ENCODE measurements at regions not wholly inside any gene's neighbourhood (a gene's known extent, or its start where the extent isn't known, plus 50 kb on each side); places are given as distances from the start of the nearest gene placed in this dataset.

DNA sequence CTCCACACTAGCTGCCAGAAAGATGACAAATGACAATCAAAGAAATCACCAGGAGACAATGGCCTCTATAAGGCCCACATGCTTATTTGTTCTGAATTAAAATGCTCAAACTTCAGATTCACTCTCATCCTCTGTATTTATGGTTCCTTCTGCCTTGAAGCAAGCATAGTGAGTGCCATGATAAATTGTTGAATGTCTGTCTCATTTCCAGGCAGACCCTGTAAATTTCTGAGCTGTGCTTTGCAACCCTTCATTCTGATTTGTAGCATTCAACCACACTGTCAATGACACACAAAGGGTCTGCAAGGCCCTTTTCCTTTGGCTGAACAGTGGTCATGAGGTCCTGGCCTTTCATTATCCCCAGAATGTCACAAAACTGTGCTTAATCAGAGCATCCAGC lies 506.6 kb upstream of the GHITM start:
- intact Hi-C loops (cut with micrococcal nuclease), result no loop called here
- no peaks in the 10 kb centered on the region for H3K27me3 Mint-ChIP-seq (ENCODE audit: low read depth)
- DNase-seq, result no peak
- CTCF ChIA-PET, result no interaction called here
- H3K27ac Mint-ChIP-seq, result no peak overlapping the region
- no peaks in the 10 kb centered on the region for H3K36me3 Mint-ChIP-seq (ENCODE audit: low read depth)
- H3K4me1 Mint-ChIP-seq (ENCODE audit: low read depth), result no peaks in the 10 kb centered on the region
- H3K9me3 Mint-ChIP-seq, result peaks cover 5% of the 10 kb centered on the region
- no peak overlapping the region for H3K4me3 Mint-ChIP-seq

DNA sequence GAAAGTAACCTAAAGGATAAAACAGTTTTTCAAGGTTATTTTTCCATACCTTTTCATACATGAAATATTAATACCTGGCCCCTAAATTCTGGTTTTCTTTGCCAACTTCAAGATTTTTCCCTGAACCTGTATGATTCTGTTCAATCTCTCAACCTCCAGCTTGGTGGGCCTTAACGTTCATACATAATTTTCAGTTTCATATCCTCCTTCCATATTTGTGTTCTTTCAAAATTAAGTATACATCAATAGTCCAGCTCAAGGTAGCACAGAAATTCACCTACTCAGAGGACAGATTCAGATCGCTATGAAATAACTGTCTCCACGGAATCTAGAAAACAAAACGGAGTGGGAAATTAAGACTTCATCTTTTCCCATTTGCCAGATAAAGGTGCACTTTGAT lies 505.8 kb upstream of the GHITM start:
- Mint-ChIP-seq H3K36me3 (ENCODE audit: low read depth) (no peaks in the 10 kb centered on the region), H3K27ac (no peak overlapping the region), H3K4me1 (ENCODE audit: low read depth) (no peaks in the 10 kb centered on the region), H3K27me3 (ENCODE audit: low read depth) (no peaks in the 10 kb centered on the region), H3K4me3 (no peak overlapping the region), H3K9me3 (peaks cover 3% of the 10 kb centered on the region)
- no peak for DNase-seq
- CTCF ChIA-PET, result no interaction called here
- intact Hi-C loops (cut with micrococcal nuclease), result no loop called here

DNA sequence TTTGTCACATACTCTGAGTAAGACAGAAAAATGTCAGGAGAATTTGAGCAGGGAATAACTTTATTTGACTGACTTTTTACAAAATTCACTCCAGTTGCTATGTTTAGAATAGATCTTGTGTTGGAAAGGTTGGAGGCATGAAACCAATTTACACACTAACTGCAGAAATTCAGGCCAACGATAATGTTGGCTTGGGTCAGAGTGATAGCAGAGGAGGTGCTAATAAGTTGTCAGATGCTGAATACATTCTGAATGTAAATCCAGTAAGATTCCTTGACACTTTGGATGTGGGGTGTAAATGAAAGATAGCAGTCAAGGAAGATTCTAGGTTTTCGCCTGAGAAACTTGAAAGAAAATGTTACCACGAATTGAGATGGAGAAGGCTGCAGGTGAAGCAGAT lies 502.5 kb upstream of the GHITM start:
- H3K9me3 Mint-ChIP-seq, result peaks cover 3% of the 10 kb centered on the region
- H3K4me3 Mint-ChIP-seq, result no peak overlapping the region
- no peaks in the 10 kb centered on the region for H3K4me1 Mint-ChIP-seq (ENCODE audit: low read depth)
- H3K36me3 Mint-ChIP-seq (ENCODE audit: low read depth), result no peaks in the 10 kb centered on the region
- H3K27me3 Mint-ChIP-seq (ENCODE audit: low read depth), result no peaks in the 10 kb centered on the region
- intact Hi-C loops (cut with micrococcal nuclease), result no loop called here
- no peak for DNase-seq
- H3K27ac Mint-ChIP-seq, result no peak overlapping the region
- CTCF ChIA-PET, result no interaction called here

DNA sequence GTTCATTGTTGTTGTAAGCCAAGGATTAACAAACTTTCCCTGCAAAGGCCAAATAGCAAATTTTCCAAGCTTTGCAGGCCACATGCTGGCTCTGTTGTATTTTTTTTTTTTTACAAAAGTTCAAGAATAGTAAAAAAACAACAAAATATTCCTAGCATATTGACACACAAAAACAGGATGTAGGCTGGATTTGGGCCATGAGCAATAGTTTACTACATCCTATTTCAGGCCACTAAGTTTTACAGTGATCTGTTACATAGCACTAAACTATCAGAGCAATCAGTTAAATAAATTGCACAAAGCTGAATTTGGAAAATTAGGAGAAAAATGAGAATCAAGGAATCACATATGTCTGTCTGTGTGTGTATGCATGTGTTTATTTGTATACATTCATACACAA lies 491.8 kb upstream of the GHITM start:
- Mint-ChIP-seq H3K4me1 (ENCODE audit: low read depth) (no peaks in the 10 kb centered on the region), H3K9me3 (no peaks in the 10 kb centered on the region), H3K27me3 (ENCODE audit: low read depth) (no peaks in the 10 kb centered on the region), H3K36me3 (ENCODE audit: low read depth) (no peaks in the 10 kb centered on the region), H3K27ac (no peak overlapping the region), H3K4me3 (no peak overlapping the region)
- CTCF ChIA-PET, result no interaction called here
- intact Hi-C loops (cut with micrococcal nuclease), result no loop called here
- DNase-seq, result no peak

DNA sequence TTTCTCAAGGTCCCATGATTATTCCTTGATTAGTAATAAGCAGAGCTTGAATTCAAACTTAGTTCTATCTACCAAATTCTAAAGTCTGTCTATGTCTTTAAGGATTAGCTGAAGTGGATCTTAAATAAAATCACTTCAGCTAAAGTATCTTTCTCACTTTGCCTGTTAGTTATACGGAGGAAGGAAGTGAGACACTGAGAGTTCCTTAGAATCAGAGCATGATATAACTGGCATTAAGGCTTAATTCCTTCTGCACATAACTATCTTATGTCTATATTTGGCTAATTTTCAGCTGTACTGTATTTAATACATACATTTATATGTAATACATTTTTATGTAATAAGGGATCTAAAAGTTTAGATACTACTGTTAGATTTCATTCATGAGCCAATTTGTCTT lies 491.1 kb upstream of the GHITM start:
- Mint-ChIP-seq H3K4me1 (ENCODE audit: low read depth) (no peaks in the 10 kb centered on the region), H3K9me3 (no peaks in the 10 kb centered on the region), H3K27me3 (ENCODE audit: low read depth) (no peaks in the 10 kb centered on the region), H3K36me3 (ENCODE audit: low read depth) (no peaks in the 10 kb centered on the region), H3K27ac (no peak overlapping the region), H3K4me3 (no peak overlapping the region)
- CTCF ChIA-PET, result no interaction called here
- intact Hi-C loops (cut with micrococcal nuclease), result no loop called here
- no peak for DNase-seq

DNA sequence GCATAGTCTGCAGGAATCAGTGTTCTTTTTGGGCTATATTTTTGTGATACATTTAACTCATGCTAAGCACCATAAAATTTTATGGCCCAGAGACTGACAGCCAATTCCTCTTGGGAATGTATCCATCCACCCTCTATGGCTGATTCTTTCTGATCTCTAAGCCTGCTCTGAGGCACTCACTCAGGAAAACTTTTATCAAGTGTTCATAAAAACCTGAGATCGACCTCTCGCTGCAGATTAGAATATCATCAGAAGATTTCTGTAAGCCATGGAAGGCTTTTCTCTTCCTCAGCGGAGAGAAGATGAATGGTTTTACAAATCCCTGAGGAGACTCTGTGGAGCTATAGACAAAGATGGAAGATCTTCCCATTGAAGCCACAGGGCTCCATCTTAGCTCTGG lies 489.8 kb upstream of the GHITM start:
- H3K4me1 Mint-ChIP-seq (ENCODE audit: low read depth), result no peaks in the 10 kb centered on the region
- intact Hi-C loops (cut with micrococcal nuclease), result no loop called here
- H3K27me3 Mint-ChIP-seq (ENCODE audit: low read depth), result no peaks in the 10 kb centered on the region
- H3K36me3 Mint-ChIP-seq (ENCODE audit: low read depth), result no peaks in the 10 kb centered on the region
- no peak for DNase-seq
- H3K27ac Mint-ChIP-seq, result no peak overlapping the region
- no peak overlapping the region for H3K4me3 Mint-ChIP-seq
- CTCF ChIA-PET, result no interaction called here
- H3K9me3 Mint-ChIP-seq, result no peaks in the 10 kb centered on the region

DNA sequence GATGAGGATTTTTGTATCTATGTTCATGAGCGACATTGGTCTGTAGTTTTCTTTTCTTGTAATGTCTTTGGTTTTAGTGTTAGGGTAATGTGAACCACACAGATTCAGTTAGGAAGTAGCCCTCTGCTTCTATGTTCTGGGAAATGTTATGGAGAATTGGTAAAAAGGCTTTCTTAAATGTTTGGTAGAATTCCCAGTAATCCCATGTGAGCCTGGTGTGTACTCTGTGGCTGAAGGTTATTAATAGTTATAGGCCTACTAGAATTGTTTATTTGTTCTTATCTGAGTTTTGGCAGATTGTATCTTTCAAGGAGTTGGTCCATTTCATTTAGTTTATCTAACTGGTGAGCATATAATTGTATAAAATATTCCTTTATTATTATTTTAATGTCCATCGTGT lies 484.6 kb upstream of the GHITM start:
- CTCF ChIA-PET, result no interaction called here
- no peaks in the 10 kb centered on the region for H3K9me3 Mint-ChIP-seq
- no peaks in the 10 kb centered on the region for H3K27me3 Mint-ChIP-seq (ENCODE audit: low read depth)
- DNase-seq, result no peak
- no peaks in the 10 kb centered on the region for H3K36me3 Mint-ChIP-seq (ENCODE audit: low read depth)
- H3K27ac Mint-ChIP-seq, result no peak overlapping the region
- intact Hi-C loops (cut with micrococcal nuclease), result no loop called here
- no peaks in the 10 kb centered on the region for H3K4me1 Mint-ChIP-seq (ENCODE audit: low read depth)
- no peak overlapping the region for H3K4me3 Mint-ChIP-seq

DNA sequence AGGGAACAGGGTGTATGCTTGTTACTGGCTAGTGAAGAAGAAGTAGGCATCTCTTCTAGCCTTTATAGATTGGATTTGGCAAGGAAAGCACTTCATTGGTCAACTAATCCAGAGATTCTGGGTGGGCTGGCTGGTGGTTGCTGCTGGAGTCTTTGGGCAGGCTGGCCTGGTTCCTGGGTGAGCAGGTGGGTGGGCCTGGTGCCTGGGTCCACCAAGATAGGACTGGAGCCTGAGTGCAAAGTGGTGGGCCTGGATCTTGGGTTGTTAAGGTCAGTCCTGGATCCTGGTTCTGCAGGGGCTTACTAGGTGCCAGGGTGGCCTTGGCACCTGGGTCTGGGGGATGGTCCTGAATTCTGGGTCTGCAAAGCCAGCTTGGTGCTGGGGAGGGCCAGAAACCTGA lies 482.4 kb upstream of the GHITM start:
- H3K36me3 Mint-ChIP-seq (ENCODE audit: low read depth), result no peaks in the 10 kb centered on the region
- DNase-seq, result no peak
- H3K27ac Mint-ChIP-seq, result no peak overlapping the region
- CTCF ChIA-PET, result no interaction called here
- H3K27me3 Mint-ChIP-seq (ENCODE audit: low read depth), result no peaks in the 10 kb centered on the region
- H3K9me3 Mint-ChIP-seq, result no peaks in the 10 kb centered on the region
- intact Hi-C loops (cut with micrococcal nuclease), result no loop called here
- no peak overlapping the region for H3K4me3 Mint-ChIP-seq
- no peaks in the 10 kb centered on the region for H3K4me1 Mint-ChIP-seq (ENCODE audit: low read depth)

DNA sequence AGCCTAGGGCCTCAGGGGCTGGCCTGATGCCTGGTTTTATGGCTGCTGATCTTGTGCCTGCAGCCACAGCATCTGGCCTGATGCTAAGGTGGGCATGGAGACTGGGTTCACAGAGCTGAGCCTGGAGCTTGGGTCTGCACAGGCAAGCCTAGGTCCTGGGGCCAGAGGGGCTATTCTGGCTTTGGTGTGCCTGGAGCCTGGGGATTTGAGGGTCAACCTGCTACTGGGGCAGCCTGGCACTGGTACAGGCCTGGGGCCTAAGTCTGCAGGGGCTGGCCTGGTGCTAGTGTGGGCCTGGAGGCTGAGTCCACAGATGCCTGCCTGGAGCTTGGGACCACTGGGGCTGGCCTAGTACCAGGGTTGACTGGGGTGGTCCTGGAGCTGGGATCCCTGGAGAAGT lies 481.8 kb upstream of the GHITM start:
- Mint-ChIP-seq H3K4me1 (ENCODE audit: low read depth) (no peaks in the 10 kb centered on the region), H3K4me3 (no peak overlapping the region), H3K27ac (no peak overlapping the region), H3K27me3 (ENCODE audit: low read depth) (no peaks in the 10 kb centered on the region), H3K9me3 (no peaks in the 10 kb centered on the region), H3K36me3 (ENCODE audit: low read depth) (no peaks in the 10 kb centered on the region)
- CTCF ChIA-PET, result no interaction called here
- intact Hi-C loops (cut with micrococcal nuclease), result no loop called here
- no peak for DNase-seq

DNA sequence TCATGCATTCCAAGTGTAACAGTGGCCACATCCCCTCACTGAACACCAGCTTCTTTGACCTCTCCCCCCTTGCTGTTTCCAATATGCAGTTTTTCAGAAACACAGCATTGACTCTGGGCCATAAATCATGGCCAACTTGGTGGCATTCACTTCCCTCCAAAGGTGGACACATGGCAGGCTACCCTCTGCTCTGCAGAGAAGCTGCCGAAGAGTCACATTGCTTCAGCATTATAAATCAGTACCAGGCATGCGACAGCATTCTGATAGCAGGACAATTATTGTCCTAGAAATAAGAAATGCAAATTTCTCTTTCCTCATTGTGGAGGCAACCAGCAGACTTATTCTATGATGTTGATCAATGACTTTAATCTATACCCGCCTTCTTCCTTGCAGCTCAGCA lies 475.4 kb upstream of the GHITM start:
- H3K9me3 Mint-ChIP-seq, result peaks cover 3% of the 10 kb centered on the region
- CTCF ChIA-PET, result no interaction called here

DNA sequence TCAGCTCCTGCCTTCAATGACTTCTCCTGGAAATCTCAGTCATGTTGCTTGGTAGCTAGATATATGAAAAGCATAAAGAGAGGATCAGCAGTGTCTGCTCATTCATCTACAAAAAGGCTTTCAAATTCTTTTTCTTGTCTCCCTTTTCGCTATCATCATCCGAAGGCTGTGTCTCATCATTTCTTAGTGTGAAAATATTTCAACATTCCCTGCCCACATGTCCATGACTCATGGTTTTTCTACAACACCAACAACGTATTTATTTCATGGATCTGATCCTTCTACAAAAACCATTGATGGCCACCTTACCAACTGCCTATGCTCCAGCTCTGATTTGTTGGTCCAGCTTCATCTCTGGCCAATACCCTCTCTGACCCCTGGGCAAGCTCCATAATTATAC lies 472.5 kb upstream of the GHITM start:
- H3K4me3 Mint-ChIP-seq, result no peak overlapping the region
- H3K36me3 Mint-ChIP-seq (ENCODE audit: low read depth), result no peaks in the 10 kb centered on the region
- DNase-seq, result no peak
- H3K27ac Mint-ChIP-seq, result no peak overlapping the region
- intact Hi-C loops (cut with micrococcal nuclease), result no loop called here
- no peaks in the 10 kb centered on the region for H3K27me3 Mint-ChIP-seq (ENCODE audit: low read depth)
- peaks cover 3% of the 10 kb centered on the region for H3K9me3 Mint-ChIP-seq
- CTCF ChIA-PET, result no interaction called here
- H3K4me1 Mint-ChIP-seq (ENCODE audit: low read depth), result no peaks in the 10 kb centered on the region

More for the DNA sequence above, 475.4 kb upstream of the GHITM start:
- no peak overlapping the region for H3K4me3 Mint-ChIP-seq
- no peak overlapping the region for H3K27ac Mint-ChIP-seq
- no peaks in the 10 kb centered on the region for H3K27me3 Mint-ChIP-seq (ENCODE audit: low read depth)
- intact Hi-C loops (cut with micrococcal nuclease), result no loop called here
- H3K36me3 Mint-ChIP-seq (ENCODE audit: low read depth), result no peaks in the 10 kb centered on the region
- no peak for DNase-seq
- no peaks in the 10 kb centered on the region for H3K4me1 Mint-ChIP-seq (ENCODE audit: low read depth)

DNA sequence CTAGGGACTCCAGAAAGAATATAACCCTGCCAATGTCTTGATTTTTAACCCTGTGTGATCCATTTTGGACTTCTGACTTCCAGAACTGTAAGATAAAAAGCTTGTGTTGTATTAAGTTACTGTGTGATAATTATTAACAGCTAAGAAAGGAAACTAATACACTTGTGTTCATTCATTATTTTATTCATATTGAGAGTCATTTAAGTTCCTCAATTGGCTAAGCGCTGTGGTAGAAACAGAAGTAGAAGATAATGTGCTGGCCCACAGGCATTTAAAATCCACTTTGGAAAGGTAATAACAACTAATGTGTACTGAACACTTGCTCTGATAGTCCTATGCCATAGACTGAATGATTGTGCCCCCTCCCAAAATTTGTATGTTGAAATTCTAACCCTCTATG lies 471.7 kb upstream of the GHITM start:
- CTCF ChIA-PET, result no interaction called here
- Mint-ChIP-seq H3K36me3 (ENCODE audit: low read depth) (no peaks in the 10 kb centered on the region), H3K4me3 (no peak overlapping the region), H3K4me1 (ENCODE audit: low read depth) (no peaks in the 10 kb centered on the region), H3K9me3 (peaks cover 3% of the 10 kb centered on the region), H3K27me3 (ENCODE audit: low read depth) (no peaks in the 10 kb centered on the region), H3K27ac (no peak overlapping the region)
- no peak for DNase-seq
- intact Hi-C loops (cut with micrococcal nuclease), result no loop called here

DNA sequence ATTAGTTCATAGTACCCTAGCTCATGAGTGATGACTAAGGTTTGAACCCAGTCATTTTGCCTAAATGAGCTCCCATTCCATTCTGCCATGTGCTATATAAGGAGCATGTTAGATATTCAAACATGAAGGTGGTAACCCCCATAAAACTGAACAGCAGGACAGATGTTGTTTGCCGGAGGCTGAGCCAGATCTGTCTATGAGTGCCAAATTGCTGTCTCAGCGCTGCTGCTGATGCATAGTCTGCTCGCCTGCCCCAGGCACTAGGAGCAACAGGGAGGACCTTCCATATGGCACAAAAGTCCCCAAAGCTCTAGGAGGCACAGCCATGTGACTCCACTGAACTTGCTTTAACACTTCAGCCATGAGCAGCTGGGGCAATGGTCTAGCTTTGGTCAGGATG lies 466.0 kb upstream of the GHITM start:
- intact Hi-C loops (cut with micrococcal nuclease), result no loop called here
- CTCF ChIA-PET, result no interaction called here
- Mint-ChIP-seq H3K27me3 (ENCODE audit: low read depth) (no peaks in the 10 kb centered on the region), H3K27ac (no peak overlapping the region), H3K4me3 (no peak overlapping the region), H3K9me3 (no peaks in the 10 kb centered on the region), H3K4me1 (ENCODE audit: low read depth) (no peaks in the 10 kb centered on the region), H3K36me3 (ENCODE audit: low read depth) (no peaks in the 10 kb centered on the region)
- no peak for DNase-seq

DNA sequence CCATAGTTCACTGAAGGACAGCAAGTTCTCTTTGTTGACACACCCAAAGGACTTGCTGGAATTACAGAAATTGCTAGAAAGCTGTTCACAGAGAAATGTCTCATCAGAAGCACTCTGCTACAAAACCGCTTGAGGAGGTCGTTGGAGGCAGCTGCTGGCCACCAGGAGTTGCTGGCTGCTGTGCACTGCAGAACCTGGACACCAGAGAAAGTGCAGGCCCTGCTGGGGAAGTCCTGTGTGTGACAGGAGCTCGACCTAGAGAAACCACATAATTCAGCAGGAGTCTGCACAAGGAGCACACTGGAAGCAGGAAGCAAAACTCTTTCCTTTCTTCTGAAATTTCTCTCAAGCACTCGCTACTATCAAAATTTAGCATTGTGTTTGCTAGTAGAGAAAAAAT lies 461.5 kb upstream of the GHITM start:
- H3K27ac Mint-ChIP-seq, result no peak overlapping the region
- no peak overlapping the region for H3K4me3 Mint-ChIP-seq
- H3K36me3 Mint-ChIP-seq (ENCODE audit: low read depth), result no peaks in the 10 kb centered on the region
- H3K9me3 Mint-ChIP-seq, result no peaks in the 10 kb centered on the region
- peaks cover 6% of the 10 kb centered on the region for H3K4me1 Mint-ChIP-seq (ENCODE audit: low read depth)
- H3K27me3 Mint-ChIP-seq (ENCODE audit: low read depth), result no peaks in the 10 kb centered on the region
- no peak for DNase-seq
- intact Hi-C loops (cut with micrococcal nuclease), result no loop called here
- CTCF ChIA-PET, result no interaction called here

All from activated naive CD4-positive, alpha-beta T cell treated with anti-CD3 and anti-CD28 coated beads for 36 hours (primary cell).